ENCODE measurements at regions not wholly inside any gene's neighbourhood (a gene's known extent, or its start where the extent isn't known, plus 50 kb on each side); places are given as distances from the start of the nearest gene placed in this dataset.
A peak's percentile ranks its signal among the peaks of the same experiment; 100 is the strongest.
"Not testable (repeated sequence)": the region's sequence is repeated elsewhere in the genome, so short reads cannot be mapped to it uniquely, and the experiment has no call there.

DNA sequence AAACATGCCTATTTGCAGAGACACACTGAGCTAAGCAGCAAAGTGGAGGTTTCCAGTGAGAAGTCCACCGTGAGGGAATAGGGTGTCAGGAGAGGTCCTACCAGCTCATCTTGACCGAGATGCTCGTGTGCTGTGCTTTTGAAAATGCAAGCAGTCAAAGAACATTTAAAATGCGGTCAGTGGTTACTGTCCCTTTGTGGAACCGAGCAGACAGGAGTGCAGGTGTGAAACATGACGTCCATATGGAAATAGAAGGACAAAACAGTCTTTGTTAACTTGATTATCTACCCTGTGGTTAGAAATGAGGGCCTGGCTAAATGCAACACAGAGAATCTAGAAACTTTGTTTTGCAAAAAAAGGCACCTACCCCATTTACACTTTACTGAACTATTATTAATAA is 473.3 kb downstream of the SPATA31A6 start:
- 72 to 91% (median 86%) methylated on average over 3 to 5 of the region's 6 CpGs for WGBS, 5 donors

GRCh38 chr9:42657496-42657895 is 474.0 kb downstream of the SPATA31A6 start:
- H3K36me3 ChIP-seq; DNase-seq; H3K4me3 ChIP-seq; H3K4me1 ChIP-seq; H3K9me3 ChIP-seq; H3K27ac ChIP-seq; H3K27me3 ChIP-seq (replicated peaks in 1 of 7); intact Hi-C loops (cut with DNase I; ENCODE audit: low total_unique reads): not testable (repeated sequence)
- no CpG with 5 or more reads among the region's 10 CpGs for WGBS, 5 donors

More for the DNA sequence above, 473.3 kb downstream of the SPATA31A6 start:
- H3K36me3 ChIP-seq; H3K27ac ChIP-seq; H3K27me3 ChIP-seq (replicated peaks in 1 of 7); intact Hi-C loops (cut with DNase I; ENCODE audit: low total_unique reads); H3K4me3 ChIP-seq; H3K9me3 ChIP-seq; DNase-seq; H3K4me1 ChIP-seq: not testable (repeated sequence)

DNA sequence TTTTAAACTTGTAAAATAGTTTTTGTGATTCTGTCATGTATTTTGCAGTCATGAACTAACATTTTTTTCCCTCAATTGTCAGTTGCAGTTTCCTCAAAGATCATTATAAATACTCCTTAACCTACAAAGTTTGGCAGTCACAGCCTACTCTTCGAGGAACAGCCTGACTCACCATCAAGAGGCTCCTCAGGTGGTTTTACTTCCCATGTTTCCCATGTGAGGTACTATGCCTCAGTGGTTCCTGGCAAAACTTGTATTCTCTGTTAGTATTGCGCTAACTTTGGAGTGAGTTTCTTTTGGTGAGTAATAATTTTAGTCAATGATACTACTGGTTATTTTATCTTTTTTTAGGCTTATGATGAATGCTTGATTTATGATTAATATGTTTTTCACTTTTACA is 513.7 kb downstream of the SPATA31A6 start:
- 92% methylated on average over 2 of the region's 2 CpGs; no CpG with 5 or more reads in 4 of the 5 donors for WGBS, 5 donors
- H3K27me3 ChIP-seq (replicated peaks in 1 of 7); H3K4me3 ChIP-seq; intact Hi-C loops (cut with DNase I; ENCODE audit: low total_unique reads); H3K9me3 ChIP-seq; DNase-seq; H3K4me1 ChIP-seq; H3K27ac ChIP-seq; H3K36me3 ChIP-seq: not testable (repeated sequence)

GRCh38 chr9:42702890-42703289 is 519.4 kb downstream of the SPATA31A6 start:
- H3K4me3 ChIP-seq; H3K4me1 ChIP-seq; H3K27me3 ChIP-seq (replicated peaks in 1 of 7); H3K9me3 ChIP-seq; H3K27ac ChIP-seq; H3K36me3 ChIP-seq; intact Hi-C loops (cut with DNase I; ENCODE audit: low total_unique reads); DNase-seq: not testable (repeated sequence)
- 84% methylated on average over 2 of the region's 2 CpGs; no CpG with 5 or more reads in 4 of the 5 donors for WGBS, 5 donors

DNA sequence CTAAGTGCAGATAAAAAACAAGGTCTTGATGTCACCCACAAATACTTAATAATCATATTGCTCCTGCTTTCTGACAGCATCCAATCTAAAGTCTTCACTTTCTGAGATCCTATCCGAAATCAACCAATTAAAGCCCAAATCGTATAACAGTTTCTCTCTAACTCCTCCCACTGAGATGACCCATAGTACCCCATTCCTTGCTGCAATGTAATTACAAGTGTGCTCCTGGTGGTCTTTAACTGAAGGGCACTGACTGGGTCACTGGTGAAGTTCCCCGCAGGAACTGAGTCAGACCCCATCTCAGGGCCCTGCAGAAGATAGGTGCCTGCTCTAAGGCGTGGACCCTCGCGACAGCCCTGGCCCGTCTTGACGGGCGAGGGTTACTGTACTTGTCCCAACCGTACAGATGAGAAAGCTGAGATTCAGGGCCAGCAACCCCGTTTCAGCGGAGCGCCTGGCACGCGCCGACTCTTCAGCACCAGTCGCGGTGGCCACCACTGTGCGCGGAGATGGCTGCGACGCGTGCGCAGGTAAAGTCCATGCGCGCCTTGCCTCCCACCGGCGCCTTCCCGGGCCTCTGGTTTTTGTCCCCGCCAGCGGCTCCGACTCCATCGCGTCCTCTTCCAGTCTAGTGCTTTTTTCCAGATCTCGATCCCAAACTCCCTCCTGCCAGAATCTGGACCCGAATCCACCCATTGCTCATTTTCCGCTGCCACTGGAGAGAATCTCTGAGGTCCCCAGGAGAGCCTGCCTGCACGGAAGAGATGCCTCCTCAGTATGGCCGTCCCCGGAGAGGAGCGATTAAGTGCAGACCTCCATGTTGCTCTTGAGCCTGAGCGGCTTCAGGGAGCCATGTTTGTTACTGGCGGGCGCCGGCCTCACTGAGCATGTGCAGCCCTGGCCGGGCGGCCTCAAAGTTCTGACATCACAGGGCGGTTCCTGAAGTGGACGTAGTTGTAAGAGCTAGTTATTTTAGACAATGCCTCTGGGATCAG is 541.7 kb downstream of the SPATA31A6 start:
- H3K27me3 ChIP-seq (replicated peaks in 1 of 7); intact Hi-C loops (cut with DNase I; ENCODE audit: low total_unique reads); H3K9me3 ChIP-seq; H3K36me3 ChIP-seq; H3K4me1 ChIP-seq: not testable (repeated sequence)
- WGBS, 5 donors = 0 to 86% methylated on average over 3 to 29 of the region's 49 CpGs; no CpG with 5 or more reads in 3 of the 5 donors
- peak; percentile 75 for DNase-seq
- Histone ChIP-seq H3K4me3 (peak overlapping the region in 1 of 8 donors; percentile 57), H3K27ac (peak overlapping the region in 2 of 8 donors; percentile 29 to 38)

DNA sequence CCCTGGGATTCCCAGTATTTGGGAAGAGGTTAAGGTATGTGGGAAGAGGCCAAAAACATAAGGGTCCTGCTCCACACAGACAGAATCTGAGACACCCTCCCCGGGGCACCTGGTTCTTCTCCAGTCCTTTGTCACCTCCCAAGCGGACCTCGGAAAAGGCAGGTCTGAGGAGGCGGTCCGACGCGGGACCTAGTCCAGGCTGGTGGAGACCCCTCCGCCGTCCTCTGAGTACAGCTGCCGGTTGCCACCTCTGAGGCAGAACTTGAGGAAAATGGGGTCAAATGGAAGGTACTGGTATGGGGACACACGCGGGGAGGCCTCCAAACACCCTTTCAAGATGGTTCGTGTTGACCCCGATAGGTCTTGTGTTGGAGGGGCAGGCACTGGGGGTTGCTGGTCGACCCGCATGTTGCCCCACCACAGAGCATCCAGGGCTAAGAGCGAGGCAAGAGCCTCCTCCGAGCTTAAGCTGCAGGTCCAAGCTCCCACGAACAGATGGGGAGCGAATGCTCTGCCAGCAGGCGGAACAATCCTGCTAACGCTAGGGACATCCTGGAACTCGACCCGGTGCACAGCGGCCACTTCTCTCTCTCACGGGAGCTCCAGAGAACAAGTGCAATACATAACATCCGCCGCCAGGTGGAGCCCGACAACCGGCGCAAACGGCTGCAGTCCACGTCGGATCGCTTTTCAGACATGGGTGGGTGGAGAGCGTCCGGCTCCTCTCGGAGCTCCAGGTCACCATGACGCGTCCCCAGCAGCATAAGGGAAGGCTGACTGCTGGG is 559.8 kb downstream of the SPATA31A6 start:
- peak; percentile 89 for DNase-seq
- 35 to 83% (median 37%) methylated on average over 10 to 40 of the region's 40 CpGs for WGBS, 5 donors
- H3K36me3 ChIP-seq; H3K9me3 ChIP-seq; H3K4me1 ChIP-seq; H3K27ac ChIP-seq; intact Hi-C loops (cut with DNase I; ENCODE audit: low total_unique reads); H3K27me3 ChIP-seq (replicated peaks in 1 of 7): not testable (repeated sequence)
- H3K4me3 ChIP-seq = peak overlapping the region in 1 of 8 donors; percentile 27
- TF ChIP-seq, protein P1, sequence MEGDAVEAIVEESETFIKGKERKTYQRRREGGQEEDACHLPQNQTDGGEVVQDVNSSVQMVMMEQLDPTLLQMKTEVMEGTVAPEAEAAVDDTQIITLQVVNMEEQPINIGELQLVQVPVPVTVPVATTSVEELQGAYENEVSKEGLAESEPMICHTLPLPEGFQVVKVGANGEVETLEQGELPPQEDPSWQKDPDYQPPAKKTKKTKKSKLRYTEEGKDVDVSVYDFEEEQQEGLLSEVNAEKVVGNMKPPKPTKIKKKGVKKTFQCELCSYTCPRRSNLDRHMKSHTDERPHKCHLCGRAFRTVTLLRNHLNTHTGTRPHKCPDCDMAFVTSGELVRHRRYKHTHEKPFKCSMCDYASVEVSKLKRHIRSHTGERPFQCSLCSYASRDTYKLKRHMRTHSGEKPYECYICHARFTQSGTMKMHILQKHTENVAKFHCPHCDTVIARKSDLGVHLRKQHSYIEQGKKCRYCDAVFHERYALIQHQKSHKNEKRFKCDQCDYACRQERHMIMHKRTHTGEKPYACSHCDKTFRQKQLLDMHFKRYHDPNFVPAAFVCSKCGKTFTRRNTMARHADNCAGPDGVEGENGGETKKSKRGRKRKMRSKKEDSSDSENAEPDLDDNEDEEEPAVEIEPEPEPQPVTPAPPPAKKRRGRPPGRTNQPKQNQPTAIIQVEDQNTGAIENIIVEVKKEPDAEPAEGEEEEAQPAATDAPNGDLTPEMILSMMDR (IDR thresholded peaks at IDR 0.05 in 8 of 11, conservative IDR thresholded peaks at IDR 0.05 in 3 of 11) = peak; percentile 23 to 86 (median 68)

DNA sequence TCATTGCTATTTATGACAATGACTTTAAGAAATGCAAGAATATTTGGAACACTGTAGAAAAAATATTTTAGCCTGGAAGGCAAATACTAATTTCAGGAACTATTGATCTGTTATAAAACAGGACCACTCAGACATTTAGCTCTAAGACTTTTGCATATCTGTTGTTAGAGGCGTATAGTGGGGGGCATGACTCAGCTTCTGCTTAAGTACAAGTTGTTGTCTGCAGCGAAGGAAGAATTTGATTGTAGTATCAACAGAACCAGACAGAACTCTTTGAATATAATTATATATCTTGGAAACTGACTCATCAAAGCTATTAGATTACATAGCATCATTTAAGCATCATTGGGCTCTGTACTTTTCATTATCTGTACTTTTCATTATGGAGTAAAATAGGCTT is 573.8 kb downstream of the SPATA31A6 start:
- not testable (repeated sequence) for H3K27ac ChIP-seq, H3K9me3 ChIP-seq
- WGBS, 5 donors = 72 to 82% (median 75%) methylated on average over 2 of the region's 2 CpGs

GRCh38 chr9:42759320-42759719 is 575.9 kb downstream of the SPATA31A6 start:
- H3K4me1 ChIP-seq; intact Hi-C loops (cut with DNase I; ENCODE audit: low total_unique reads); H3K27ac ChIP-seq; H3K9me3 ChIP-seq; H3K36me3 ChIP-seq; H3K27me3 ChIP-seq (replicated peaks in 1 of 7); H3K4me3 ChIP-seq; DNase-seq: not testable (repeated sequence)
- 10 to 28% (median 23%) methylated on average over 4 to 5 of the region's 5 CpGs for WGBS, 5 donors

More for the DNA sequence above, 573.8 kb downstream of the SPATA31A6 start:
- H3K4me3 ChIP-seq; intact Hi-C loops (cut with DNase I; ENCODE audit: low total_unique reads); DNase-seq; H3K4me1 ChIP-seq; H3K27me3 ChIP-seq (replicated peaks in 1 of 7); H3K36me3 ChIP-seq: not testable (repeated sequence)

DNA sequence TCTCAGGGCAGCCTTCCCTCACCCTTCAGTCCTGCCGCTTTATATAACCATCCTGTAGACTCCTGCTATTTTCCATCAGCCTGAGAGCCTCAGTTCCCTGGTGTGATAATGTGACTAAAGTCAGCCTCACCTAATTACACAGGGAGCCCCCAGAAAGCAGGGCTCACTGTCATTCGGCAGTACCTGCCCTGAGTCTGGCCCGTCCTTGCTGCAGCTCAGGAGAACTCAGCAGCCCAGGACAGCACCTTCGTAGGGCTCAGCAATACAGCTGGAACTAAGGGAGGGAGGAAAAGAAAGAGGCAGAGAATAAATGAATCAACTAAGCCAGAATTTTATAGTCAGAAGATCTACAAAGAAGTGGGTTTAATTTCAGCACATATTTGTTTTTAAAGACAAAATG is 598.7 kb downstream of the SPATA31A6 start:
- H3K27me3 ChIP-seq (replicated peaks in 1 of 7); H3K27ac ChIP-seq; H3K4me3 ChIP-seq; H3K9me3 ChIP-seq; H3K4me1 ChIP-seq; DNase-seq; H3K36me3 ChIP-seq; intact Hi-C loops (cut with DNase I; ENCODE audit: low total_unique reads): not testable (repeated sequence)
- WGBS, 5 donors = 62 to 74% (median 69%) methylated on average over 3 to 4 of the region's 4 CpGs

DNA sequence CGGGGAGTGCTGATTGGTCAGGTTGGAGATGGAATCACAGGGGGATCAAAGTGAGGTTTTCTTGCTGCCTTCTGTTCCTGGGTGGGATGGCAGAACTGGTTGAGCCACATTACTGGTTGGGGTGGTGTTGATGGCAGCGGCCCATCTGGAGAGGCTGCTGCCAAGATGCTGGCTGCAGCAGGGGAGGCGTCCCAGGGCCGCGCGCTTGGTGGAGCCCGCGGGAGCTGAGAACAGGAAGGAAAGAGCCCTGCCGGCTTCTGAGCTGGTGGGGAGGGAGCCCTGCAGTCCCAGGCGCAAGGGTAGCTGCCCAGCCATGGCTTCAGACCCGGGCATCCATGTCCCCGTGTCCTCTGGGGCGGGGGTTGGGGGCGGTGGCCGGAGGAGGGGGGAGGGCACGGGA is 609.3 kb downstream of the SPATA31A6 start:
- DNase-seq = not testable (repeated sequence)

More for the DNA sequence above, 609.3 kb downstream of the SPATA31A6 start:
- H3K4me3 ChIP-seq; H3K9me3 ChIP-seq; H3K4me1 ChIP-seq; intact Hi-C loops (cut with DNase I; ENCODE audit: low total_unique reads); H3K27ac ChIP-seq; H3K36me3 ChIP-seq; H3K27me3 ChIP-seq (replicated peaks in 1 of 7): not testable (repeated sequence)
- 66 to 74% (median 67%) methylated on average over 14 to 16 of the region's 16 CpGs for WGBS, 5 donors

All from spleen (tissue), 11 donors.